ENCODE measurements at regions not wholly inside any gene's neighbourhood (a gene's known extent, or its start where the extent isn't known, plus 50 kb on each side); places are given as distances from the start of the nearest gene placed in this dataset.
"Not testable (repeated sequence)": the region's sequence is repeated elsewhere in the genome, so short reads cannot be mapped to it uniquely, and the experiment has no call there.

DNA sequence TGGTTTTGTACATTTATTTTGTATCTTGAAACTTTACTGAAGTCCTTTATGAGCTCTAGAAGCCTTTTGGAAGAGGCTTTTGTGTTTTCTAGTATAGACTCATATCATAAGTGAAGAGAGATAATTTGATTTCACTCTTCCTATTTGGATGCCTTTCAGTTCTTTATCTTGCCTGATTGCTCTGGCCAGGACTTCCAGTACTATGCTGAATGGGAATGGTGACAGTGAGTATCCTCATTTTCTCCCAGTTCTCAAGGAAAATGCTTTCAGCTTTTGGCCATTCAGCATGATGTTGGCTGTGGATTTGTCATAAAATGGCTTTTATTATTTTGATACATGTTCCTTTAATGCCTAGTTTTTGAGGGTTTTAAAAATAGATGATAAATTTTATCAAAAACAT lies 1061.3 kb downstream of the STPG2 start:
- Histone ChIP-seq H3K36me3 (replicated peaks in 1 of 2; ENCODE audit: control extremely low read depth in 1 of 2, control insufficient read depth in 1 of 2, extremely low read depth in 1 of 2, insufficient read depth in 2 of 2, low read length in 1 of 2) (no peaks in the 10 kb centered on the region), H2AFZ (ENCODE audit: insufficient read depth, low read depth, low read length, poor library complexity, severe bottlenecking) (no peak overlapping the region), H3K4me3 (ENCODE audit: control extremely low read depth in 1 of 5, extremely low read depth in 1 of 5, insufficient read depth in 1 of 5, low read depth in 2 of 5, low read length in 4 of 5) (no peak overlapping the region), H3K4me2 (replicated peaks; ENCODE audit: low read depth, low read length, poor library complexity, severe bottlenecking) (no peak overlapping the region), H3K9ac (ENCODE audit: low read length) (no peak overlapping the region), H3K27ac (ENCODE audit: low read length in 2 of 2) (no peak overlapping the region), H3K79me2 (ENCODE audit: control insufficient read depth, insufficient read depth, low read length) (no peaks in the 10 kb centered on the region), H3K27me3 (replicated peaks in 1 of 4; ENCODE audit: control extremely low read depth in 1 of 4, control insufficient read depth in 3 of 4, insufficient read depth in 4 of 4, low read length in 3 of 4) (no peaks in the 10 kb centered on the region), H4K20me1 (ENCODE audit: control insufficient read depth, insufficient read depth, low read length, poor library complexity, severe bottlenecking) (no peaks in the 10 kb centered on the region), H3K4me1 (ENCODE audit: control insufficient read depth in 2 of 2, insufficient read depth in 2 of 2, low read length in 2 of 2) (no peaks in the 10 kb centered on the region), H3K9me3 (ENCODE audit: control extremely low read depth in 1 of 3, control insufficient read depth in 2 of 3, insufficient read depth in 1 of 3, low read length in 2 of 3) (peaks cover 0 to 2% (median 0%) of the 10 kb centered on the region in 3 donors)
- Mint-ChIP-seq H3K9me3 (ENCODE audit: insufficient read depth) (peaks cover 3% of the 10 kb centered on the region), H3K4me1 (no peaks in the 10 kb centered on the region), H3K4me3 (no peak overlapping the region), H3K27ac (no peak overlapping the region), H3K27me3 (no peaks in the 10 kb centered on the region)
- intact Hi-C loops (cut with micrococcal nuclease) = no loop called here
- ATAC-seq (ENCODE audit: low read depth) (no peak), DNase-seq (no peak)
- CTCF ChIA-PET = no interaction called here
- POLR2A ChIA-PET = no interaction called here
- TF ChIP-seq, protein P1, sequence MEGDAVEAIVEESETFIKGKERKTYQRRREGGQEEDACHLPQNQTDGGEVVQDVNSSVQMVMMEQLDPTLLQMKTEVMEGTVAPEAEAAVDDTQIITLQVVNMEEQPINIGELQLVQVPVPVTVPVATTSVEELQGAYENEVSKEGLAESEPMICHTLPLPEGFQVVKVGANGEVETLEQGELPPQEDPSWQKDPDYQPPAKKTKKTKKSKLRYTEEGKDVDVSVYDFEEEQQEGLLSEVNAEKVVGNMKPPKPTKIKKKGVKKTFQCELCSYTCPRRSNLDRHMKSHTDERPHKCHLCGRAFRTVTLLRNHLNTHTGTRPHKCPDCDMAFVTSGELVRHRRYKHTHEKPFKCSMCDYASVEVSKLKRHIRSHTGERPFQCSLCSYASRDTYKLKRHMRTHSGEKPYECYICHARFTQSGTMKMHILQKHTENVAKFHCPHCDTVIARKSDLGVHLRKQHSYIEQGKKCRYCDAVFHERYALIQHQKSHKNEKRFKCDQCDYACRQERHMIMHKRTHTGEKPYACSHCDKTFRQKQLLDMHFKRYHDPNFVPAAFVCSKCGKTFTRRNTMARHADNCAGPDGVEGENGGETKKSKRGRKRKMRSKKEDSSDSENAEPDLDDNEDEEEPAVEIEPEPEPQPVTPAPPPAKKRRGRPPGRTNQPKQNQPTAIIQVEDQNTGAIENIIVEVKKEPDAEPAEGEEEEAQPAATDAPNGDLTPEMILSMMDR (IDR thresholded peaks at IDR 0.05) = no peak
- TF ChIP-seq EZH2 (IDR thresholded peaks at IDR 0.05; ENCODE audit: borderline replicate concordance, insufficient read depth, low read depth, low read length, poor library complexity, severe bottlenecking) = no peak

DNA sequence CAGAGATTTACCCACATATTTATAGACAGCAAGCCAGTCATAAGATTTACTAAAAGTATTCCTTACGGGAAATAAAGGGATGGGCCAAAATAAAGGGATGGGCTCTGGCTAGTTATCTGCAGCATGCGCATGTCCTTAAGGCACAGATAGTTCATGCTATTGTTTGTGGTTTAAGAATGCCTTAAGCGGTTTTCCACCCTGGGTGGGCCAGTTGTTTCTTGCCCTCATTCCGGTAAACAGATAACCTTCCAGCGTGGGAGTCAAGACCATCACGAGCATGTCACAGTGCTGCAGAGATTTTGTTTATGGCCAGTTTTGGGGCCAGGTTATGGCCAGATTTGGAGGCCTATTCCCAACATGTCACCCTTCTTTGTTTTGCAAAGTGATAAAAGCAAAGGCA lies 1046.2 kb downstream of the STPG2 start:
- H3K27ac Mint-ChIP-seq; intact Hi-C loops (cut with micrococcal nuclease); H3K9me3 ChIP-seq (ENCODE audit: control extremely low read depth in 1 of 3, control insufficient read depth in 2 of 3, insufficient read depth in 1 of 3, low read length in 2 of 3); H3K4me2 ChIP-seq (replicated peaks; ENCODE audit: low read depth, low read length, poor library complexity, severe bottlenecking); ATAC-seq (ENCODE audit: low read depth); H4K20me1 ChIP-seq (ENCODE audit: control insufficient read depth, insufficient read depth, low read length, poor library complexity, severe bottlenecking); H3K9me3 Mint-ChIP-seq (ENCODE audit: insufficient read depth); H3K27me3 Mint-ChIP-seq; H3K27ac ChIP-seq (ENCODE audit: low read length in 2 of 2); H3K4me1 ChIP-seq (ENCODE audit: control insufficient read depth in 2 of 2, insufficient read depth in 2 of 2, low read length in 2 of 2); CTCF ChIA-PET; H3K4me3 ChIP-seq (ENCODE audit: control extremely low read depth in 1 of 5, extremely low read depth in 1 of 5, insufficient read depth in 1 of 5, low read depth in 2 of 5, low read length in 4 of 5); H3K27me3 ChIP-seq (replicated peaks in 1 of 4; ENCODE audit: control extremely low read depth in 1 of 4, control insufficient read depth in 3 of 4, insufficient read depth in 4 of 4, low read length in 3 of 4); H3K4me3 Mint-ChIP-seq; H3K79me2 ChIP-seq (ENCODE audit: control insufficient read depth, insufficient read depth, low read length); H3K36me3 ChIP-seq (replicated peaks in 1 of 2; ENCODE audit: control extremely low read depth in 1 of 2, control insufficient read depth in 1 of 2, extremely low read depth in 1 of 2, insufficient read depth in 2 of 2, low read length in 1 of 2); H3K9ac ChIP-seq (ENCODE audit: low read length); DNase-seq; H2AFZ ChIP-seq (ENCODE audit: insufficient read depth, low read depth, low read length, poor library complexity, severe bottlenecking); H3K4me1 Mint-ChIP-seq; POLR2A ChIA-PET: not testable (repeated sequence)
- WGBS (ENCODE audit: insufficient coverage) = 100% methylated on average over 4 of the region's 6 CpGs

DNA sequence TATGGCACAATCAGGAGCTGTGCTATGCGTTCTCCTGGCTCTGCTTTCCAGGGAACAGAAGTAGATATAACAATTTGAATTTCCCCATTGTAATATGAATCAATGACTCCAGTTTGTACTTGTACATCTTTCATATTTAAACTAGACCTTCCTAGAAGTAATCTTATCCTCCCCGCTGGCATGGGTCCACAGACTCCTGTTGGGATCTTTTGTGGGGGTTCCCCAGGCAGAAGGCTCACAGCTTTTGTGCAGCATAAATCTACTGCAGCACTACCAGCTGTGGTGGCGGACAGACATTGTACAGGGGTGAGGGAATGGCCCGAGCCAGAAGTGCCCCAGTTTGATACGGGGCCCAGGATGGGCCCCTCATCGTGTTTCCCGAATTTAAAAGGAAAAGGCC lies 1042.1 kb downstream of the STPG2 start:
- CTCF ChIA-PET; H2AFZ ChIP-seq (ENCODE audit: insufficient read depth, low read depth, low read length, poor library complexity, severe bottlenecking); H4K20me1 ChIP-seq (ENCODE audit: control insufficient read depth, insufficient read depth, low read length, poor library complexity, severe bottlenecking); H3K27me3 Mint-ChIP-seq; ATAC-seq (ENCODE audit: low read depth); H3K27me3 ChIP-seq (replicated peaks in 1 of 4; ENCODE audit: control extremely low read depth in 1 of 4, control insufficient read depth in 3 of 4, insufficient read depth in 4 of 4, low read length in 3 of 4); H3K27ac ChIP-seq (ENCODE audit: low read length in 2 of 2); H3K4me2 ChIP-seq (replicated peaks; ENCODE audit: low read depth, low read length, poor library complexity, severe bottlenecking); H3K27ac Mint-ChIP-seq; intact Hi-C loops (cut with micrococcal nuclease); POLR2A ChIA-PET; DNase-seq; H3K4me3 ChIP-seq (ENCODE audit: control extremely low read depth in 1 of 5, extremely low read depth in 1 of 5, insufficient read depth in 1 of 5, low read depth in 2 of 5, low read length in 4 of 5); H3K9me3 Mint-ChIP-seq (ENCODE audit: insufficient read depth); H3K4me1 Mint-ChIP-seq; H3K9me3 ChIP-seq (ENCODE audit: control extremely low read depth in 1 of 3, control insufficient read depth in 2 of 3, insufficient read depth in 1 of 3, low read length in 2 of 3); H3K79me2 ChIP-seq (ENCODE audit: control insufficient read depth, insufficient read depth, low read length); H3K36me3 ChIP-seq (replicated peaks in 1 of 2; ENCODE audit: control extremely low read depth in 1 of 2, control insufficient read depth in 1 of 2, extremely low read depth in 1 of 2, insufficient read depth in 2 of 2, low read length in 1 of 2); H3K4me1 ChIP-seq (ENCODE audit: control insufficient read depth in 2 of 2, insufficient read depth in 2 of 2, low read length in 2 of 2); H3K9ac ChIP-seq (ENCODE audit: low read length); H3K4me3 Mint-ChIP-seq: not testable (repeated sequence)
- WGBS (ENCODE audit: insufficient coverage) = 62% methylated on average over 4 of the region's 7 CpGs
